ENCODE measurements at regions not wholly inside any gene's neighbourhood (a gene's known extent, or its start where the extent isn't known, plus 50 kb on each side); places are given as distances from the start of the nearest gene placed in this dataset.

DNA sequence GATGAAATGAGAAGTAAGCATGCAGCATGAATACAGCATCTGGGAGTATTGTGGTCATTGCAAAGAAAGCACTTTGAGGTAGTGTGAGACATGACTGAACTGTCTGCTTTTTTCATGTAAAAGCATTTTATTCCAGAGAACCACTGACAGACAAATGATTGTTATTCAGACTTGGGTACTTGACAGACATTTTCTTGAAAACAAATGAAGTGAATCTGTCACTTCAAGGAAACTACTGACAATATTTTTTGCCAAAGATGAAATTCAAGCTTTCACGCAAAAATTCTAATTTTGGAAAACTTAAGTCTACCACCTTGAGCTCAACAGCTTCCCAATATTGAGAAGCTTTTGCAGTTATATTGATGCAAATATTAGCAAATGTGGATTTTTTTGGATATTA lies 255.7 kb downstream of the ARL6IP6 start:
- TF ChIP-seq POLR2A (IDR thresholded peaks at IDR 0.05) = no peak
- TF ChIP-seq CTCF (IDR thresholded peaks at IDR 0.05) = no peak
